ENCODE measurements at regions not wholly inside any gene's neighbourhood (a gene's known extent, or its start where the extent isn't known, plus 50 kb on each side); places are given as distances from the start of the nearest gene placed in this dataset.

DNA sequence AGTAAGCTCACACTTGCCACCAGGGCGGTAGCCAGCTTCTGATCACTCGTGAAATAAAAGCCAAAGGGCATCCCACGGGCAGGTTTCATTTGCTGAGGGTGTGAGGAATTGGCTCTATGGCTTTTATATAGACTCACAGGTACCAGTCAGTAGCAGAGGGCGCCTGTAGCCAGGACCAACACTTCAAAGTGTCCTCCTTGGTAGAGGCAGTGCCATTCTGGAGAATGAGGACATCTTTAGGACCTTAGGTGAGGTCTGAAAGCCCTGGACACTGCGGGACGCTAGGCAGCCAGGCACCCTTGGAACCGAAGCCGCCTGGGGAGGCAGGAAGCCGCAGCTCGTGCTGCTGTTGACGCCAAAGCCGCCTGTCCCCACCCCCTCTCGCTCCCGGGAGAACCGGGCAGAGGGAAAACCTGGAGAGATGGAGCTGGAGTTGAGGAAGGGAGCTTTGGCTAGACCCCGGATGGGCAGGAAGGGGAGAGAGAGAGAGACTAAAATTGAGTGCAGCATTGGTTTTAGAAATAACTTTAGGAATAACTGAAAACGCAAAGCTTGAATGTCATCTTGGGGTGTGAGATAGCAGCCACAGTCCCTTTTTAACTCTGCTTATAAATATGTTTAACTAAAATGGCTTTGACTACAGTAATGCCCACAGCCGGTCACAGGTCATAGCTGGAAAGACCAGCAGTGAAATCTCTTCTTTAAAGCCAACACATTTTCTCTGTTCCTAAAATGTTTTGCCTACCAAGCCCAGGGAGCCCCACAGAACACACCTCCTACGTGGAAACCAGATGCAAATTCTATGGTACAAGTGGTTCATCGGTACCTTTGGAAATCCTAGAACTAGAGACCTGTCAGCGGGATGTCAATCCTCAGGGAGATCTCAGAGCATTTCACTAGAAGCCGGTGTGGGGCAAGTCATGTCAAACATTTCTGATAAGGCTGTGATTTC, 128.5 kb upstream of the CDYL start:
- no peaks in the 10 kb centered on the region for H3K36me3 ChIP-seq (ENCODE audit: control insufficient read depth, insufficient read depth, low read length)
- H3K27ac ChIP-seq (ENCODE audit: extremely low read depth, low read depth, low read length): peak overlapping the region; percentile 51; the same call in 2 of the 3 replicates
- no peaks in the 10 kb centered on the region; the same call in 1 of the 2 replicates for H3K9me3 ChIP-seq (replicated peaks; ENCODE audit: control insufficient read depth, insufficient read depth, low read depth, low read length)
- in situ Hi-C loops (cut with MboI) (no loop called here), intact Hi-C loops (cut with micrococcal nuclease) (loop anchor here (2.0 to 5.0 kb wide), 2 partner anchors 129 to 200 kb away; partner anchors contain the start of gene CDYL)
- H4K20me1 ChIP-seq (replicated peaks; ENCODE audit: control insufficient read depth, insufficient read depth, low read length): no peaks in the 10 kb centered on the region
- no peaks in the 10 kb centered on the region for H3K79me2 ChIP-seq (ENCODE audit: control insufficient read depth, insufficient read depth, low read length)
- CTCF ChIA-PET (ENCODE audit: low intra/inter-chr PET ratio): no interaction called here
- peaks cover 6 to 7% of the 10 kb centered on the region in 2 experiments; a peak in 4 of 5 replicates for H3K4me1 ChIP-seq (replicated peaks in 1 of 2; ENCODE audit: control insufficient read depth in 2 of 2, insufficient read depth in 2 of 2, low read length in 2 of 2)
- ATAC-seq (peak; percentile 97), FAIRE-seq (peak; percentile 65), DNase-seq (ENCODE audit: extremely low read depth in 1 of 4, low spot score in 3 of 4) (peak; percentile 87 to 90 (median 87))
- no TSS peak for BruUV-seq (replicated peaks)
- no peaks in the 10 kb centered on the region; a peak in 1 of 5 replicates for H3K27me3 ChIP-seq (ENCODE audit: control insufficient read depth in 2 of 2, insufficient read depth in 2 of 2, low read length in 2 of 2)
- H3K4me2 ChIP-seq (ENCODE audit: insufficient read depth, low read length): peak overlapping the region; percentile 75
- POLR2A ChIA-PET: interaction anchor here (0.6 to 3.0 kb wide), 10 partner anchors 11 to 1497 kb away, joined by 3 to 19 read pairs (median 3); partner anchors contain the start of gene CDYL
- WGBS (ENCODE audit: insufficient coverage, low coverage, missing lambda C conversion rate): 7% methylated on average over 22 of the region's 22 CpGs
- H3K9ac ChIP-seq (ENCODE audit: insufficient read depth in 1 of 2, low read depth in 2 of 2, low read length in 2 of 2): peak overlapping the region; percentile 49 to 89
- peak overlapping the region; percentile 0; the same call in 1 of the 2 replicates for H3K4me3 ChIP-seq
- peak overlapping the region; percentile 94 for H2AFZ ChIP-seq (ENCODE audit: low read depth, low read length)
- no peaks in the 10 kb centered on the region for H3K9me1 ChIP-seq (ENCODE audit: control insufficient read depth, insufficient read depth, low read length)
- TF ChIP-seq JUND (IDR thresholded peaks at IDR 0.05; ENCODE audit: borderline replicate concordance, low read depth, low read length) (peak; percentile 69; the same call in 1 of the 2 replicates), JUND (tag; IDR thresholded peaks at IDR 0.05; ENCODE audit: borderline replicate concordance, low read depth, low read length) (no peak; the same call in 2 of the 3 replicates), NUFIP1 (IDR thresholded peaks at IDR 0.05; ENCODE audit: partially characterized antibody) (peak; percentile 46), ZNF354B (CRISPR knock-in tag; IDR thresholded peaks at IDR 0.05) (no peak; the same call in 1 of the 2 replicates), ZNF253 (CRISPR knock-in tag; conservative IDR thresholded peaks at IDR 0.05) (no peak), PHF8 (IDR thresholded peaks at IDR 0.05; ENCODE audit: borderline replicate concordance, low read length) (peak; percentile 54; the same call in 1 of the 2 replicates), TARDBP (IDR thresholded peaks at IDR 0.05) (peak; percentile 77), DIDO1 (tag; IDR thresholded peaks at IDR 0.05; ENCODE audit: low read depth) (0 out of 2 replicates have a peak, but pooled peaks have one; percentile 30), THRAP3 (IDR thresholded peaks at IDR 0.05; ENCODE audit: borderline replicate concordance) (no peak)
- TF ChIP-seq, protein P1, sequence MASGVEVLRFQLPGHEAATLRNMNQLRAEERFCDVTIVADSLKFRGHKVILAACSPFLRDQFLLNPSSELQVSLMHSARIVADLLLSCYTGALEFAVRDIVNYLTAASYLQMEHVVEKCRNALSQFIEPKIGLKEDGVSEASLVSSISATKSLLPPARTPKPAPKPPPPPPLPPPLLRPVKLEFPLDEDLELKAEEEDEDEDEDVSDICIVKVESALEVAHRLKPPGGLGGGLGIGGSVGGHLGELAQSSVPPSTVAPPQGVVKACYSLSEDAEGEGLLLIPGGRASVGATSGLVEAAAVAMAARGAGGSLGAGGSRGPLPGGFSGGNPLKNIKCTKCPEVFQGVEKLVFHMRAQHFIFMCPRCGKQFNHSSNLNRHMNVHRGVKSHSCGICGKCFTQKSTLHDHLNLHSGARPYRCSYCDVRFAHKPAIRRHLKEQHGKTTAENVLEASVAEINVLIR (CRISPR knock-in tag; IDR thresholded peaks at IDR 0.05): peak; percentile 49; the same call in 1 of the 2 replicates
- TF ChIP-seq, protein P2, sequence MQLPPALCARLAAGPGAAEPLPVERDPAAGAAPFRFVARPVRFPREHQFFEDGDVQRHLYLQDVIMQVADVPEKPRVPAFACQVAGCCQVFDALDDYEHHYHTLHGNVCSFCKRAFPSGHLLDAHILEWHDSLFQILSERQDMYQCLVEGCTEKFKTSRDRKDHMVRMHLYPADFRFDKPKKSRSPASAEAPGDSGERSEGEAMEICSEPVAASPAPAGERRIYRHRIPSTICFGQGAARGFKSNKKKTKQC (CRISPR knock-in tag; IDR thresholded peaks at IDR 0.05): peak; percentile 79; the same call in 1 of the 2 replicates
- TF ChIP-seq, protein P3, sequence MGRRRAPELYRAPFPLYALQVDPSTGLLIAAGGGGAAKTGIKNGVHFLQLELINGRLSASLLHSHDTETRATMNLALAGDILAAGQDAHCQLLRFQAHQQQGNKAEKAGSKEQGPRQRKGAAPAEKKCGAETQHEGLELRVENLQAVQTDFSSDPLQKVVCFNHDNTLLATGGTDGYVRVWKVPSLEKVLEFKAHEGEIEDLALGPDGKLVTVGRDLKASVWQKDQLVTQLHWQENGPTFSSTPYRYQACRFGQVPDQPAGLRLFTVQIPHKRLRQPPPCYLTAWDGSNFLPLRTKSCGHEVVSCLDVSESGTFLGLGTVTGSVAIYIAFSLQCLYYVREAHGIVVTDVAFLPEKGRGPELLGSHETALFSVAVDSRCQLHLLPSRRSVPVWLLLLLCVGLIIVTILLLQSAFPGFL (CRISPR knock-in tag; IDR thresholded peaks at IDR 0.05): no peak
- TF ChIP-seq, protein P4, sequence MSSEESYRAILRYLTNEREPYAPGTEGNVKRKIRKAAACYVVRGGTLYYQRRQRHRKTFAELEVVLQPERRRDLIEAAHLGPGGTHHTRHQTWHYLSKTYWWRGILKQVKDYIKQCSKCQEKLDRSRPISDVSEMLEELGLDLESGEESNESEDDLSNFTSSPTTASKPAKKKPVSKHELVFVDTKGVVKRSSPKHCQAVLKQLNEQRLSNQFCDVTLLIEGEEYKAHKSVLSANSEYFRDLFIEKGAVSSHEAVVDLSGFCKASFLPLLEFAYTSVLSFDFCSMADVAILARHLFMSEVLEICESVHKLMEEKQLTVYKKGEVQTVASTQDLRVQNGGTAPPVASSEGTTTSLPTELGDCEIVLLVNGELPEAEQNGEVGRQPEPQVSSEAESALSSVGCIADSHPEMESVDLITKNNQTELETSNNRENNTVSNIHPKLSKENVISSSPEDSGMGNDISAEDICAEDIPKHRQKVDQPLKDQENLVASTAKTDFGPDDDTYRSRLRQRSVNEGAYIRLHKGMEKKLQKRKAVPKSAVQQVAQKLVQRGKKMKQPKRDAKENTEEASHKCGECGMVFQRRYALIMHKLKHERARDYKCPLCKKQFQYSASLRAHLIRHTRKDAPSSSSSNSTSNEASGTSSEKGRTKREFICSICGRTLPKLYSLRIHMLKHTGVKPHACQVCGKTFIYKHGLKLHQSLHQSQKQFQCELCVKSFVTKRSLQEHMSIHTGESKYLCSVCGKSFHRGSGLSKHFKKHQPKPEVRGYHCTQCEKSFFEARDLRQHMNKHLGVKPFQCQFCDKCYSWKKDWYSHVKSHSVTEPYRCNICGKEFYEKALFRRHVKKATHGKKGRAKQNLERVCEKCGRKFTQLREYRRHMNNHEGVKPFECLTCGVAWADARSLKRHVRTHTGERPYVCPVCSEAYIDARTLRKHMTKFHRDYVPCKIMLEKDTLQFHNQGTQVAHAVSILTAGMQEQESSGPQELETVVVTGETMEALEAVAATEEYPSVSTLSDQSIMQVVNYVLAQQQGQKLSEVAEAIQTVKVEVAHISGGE (CRISPR knock-in tag; IDR thresholded peaks at IDR 0.05): peak in 1 of 3 experiments; percentile 42; a peak in 2 of 6 replicates

Data from K562 (cell line).